ENCODE measurements at regions not wholly inside any gene's neighbourhood (a gene's known extent, or its start where the extent isn't known, plus 50 kb on each side); places are given as distances from the start of the nearest gene placed in this dataset.
"Not testable (repeated sequence)": the region's sequence is repeated elsewhere in the genome, so short reads cannot be mapped to it uniquely, and the experiment has no call there.

GRCh38 chrX:37904833-37905232, 57.5 kb upstream of the DYNLT3 start:
- no peak for DNase-seq

GRCh38 chrX:37905436-37906147, 58.2 kb upstream of the DYNLT3 start:
- peak; percentile 0 for DNase-seq

- DNase-seq = no peak
Measured at GRCh38 chrX:37906357-37906756, 59.0 kb upstream of the DYNLT3 start.

- no peak for DNase-seq
Measured at GRCh38 chrX:37910186-37910585, 62.8 kb upstream of the DYNLT3 start.

GRCh38 chrX:37912304-37912703, 64.9 kb upstream of the DYNLT3 start:
- DNase-seq = no peak

GRCh38 chrX:37912777-37913176, 65.4 kb upstream of the DYNLT3 start:
- DNase-seq = no peak

GRCh38 chrX:37918168-37918567, 70.8 kb upstream of the DYNLT3 start:
- no peak for DNase-seq

- no peak for DNase-seq
Measured at GRCh38 chrX:37918703-37919102, 71.3 kb upstream of the DYNLT3 start.

GRCh38 chrX:37921758-37922157, 74.4 kb upstream of the DYNLT3 start:
- DNase-seq = no peak

GRCh38 chrX:37922928-37923327, 75.6 kb upstream of the DYNLT3 start:
- DNase-seq = no peak

GRCh38 chrX:37925761-37926160, 78.4 kb upstream of the DYNLT3 start:
- DNase-seq = not testable (repeated sequence)

- peak; percentile 63 for DNase-seq
Measured at GRCh38 chrX:37926700-37927099, 79.3 kb upstream of the DYNLT3 start.

- no peak for DNase-seq
Measured at GRCh38 chrX:37942170-37942569, 64.2 kb upstream of the SYTL5 start.

- DNase-seq = no peak
Measured at GRCh38 chrX:37943554-37944344, 62.6 kb upstream of the SYTL5 start.

- DNase-seq = no peak
Measured at GRCh38 chrX:37946197-37946596, 60.2 kb upstream of the SYTL5 start.

- no peak for DNase-seq
Measured at GRCh38 chrX:37955273-37955672, 51.1 kb upstream of the SYTL5 start.

- no peak for DNase-seq
Measured at GRCh38 chrX:37956223-37956622, 50.1 kb upstream of the SYTL5 start.
